Dedifferentiated amniotic fluid mesenchymal stem cell (primary cell): ENCODE measurements at regions not wholly inside any gene's neighbourhood (a gene's known extent, or its start where the extent isn't known, plus 50 kb on each side); places are given as distances from the start of the nearest gene placed in this dataset.

Experiments
- DNase-seq: peaks from one replicate; pipeline ENCODE4 v3.0.0-alpha.2; 2016; ENCODE audit errors: extremely low spot score

DNA sequence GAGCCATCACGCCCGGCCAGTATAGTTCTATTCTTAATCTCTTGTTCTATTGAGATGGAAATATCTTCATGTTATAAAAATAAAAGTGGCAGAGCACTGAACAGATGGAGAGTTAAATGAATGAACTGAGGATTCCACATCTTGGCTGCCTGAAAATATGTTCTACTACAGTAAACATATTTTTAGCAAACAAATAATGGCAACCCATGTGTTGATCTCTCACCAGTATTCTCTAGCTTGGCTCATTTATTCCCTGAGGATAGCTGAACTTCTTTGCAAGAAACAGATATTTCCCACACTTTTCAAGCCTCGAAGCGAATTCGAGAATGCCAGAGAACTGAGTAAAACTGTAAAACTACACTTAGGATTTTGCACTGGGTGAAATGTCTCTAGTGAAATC is 58.9 kb downstream of the DIRAS3 start:
- no peak for DNase-seq

GRCh38 chr1:67988066-67988465 is 62.4 kb downstream of the DIRAS3 start:
- no peak for DNase-seq

- no peak for DNase-seq
Observed at GRCh38 chr1:67987046-67987799, 63.2 kb downstream of the DIRAS3 start.

GRCh38 chr1:67983867-67984266 is 66.6 kb downstream of the DIRAS3 start:
- no peak for DNase-seq

- no peak for DNase-seq
Observed at GRCh38 chr1:67980028-67980427, 70.4 kb downstream of the DIRAS3 start.

- no peak for DNase-seq
Observed at GRCh38 chr1:67979532-67979931, 70.9 kb downstream of the DIRAS3 start.

DNA sequence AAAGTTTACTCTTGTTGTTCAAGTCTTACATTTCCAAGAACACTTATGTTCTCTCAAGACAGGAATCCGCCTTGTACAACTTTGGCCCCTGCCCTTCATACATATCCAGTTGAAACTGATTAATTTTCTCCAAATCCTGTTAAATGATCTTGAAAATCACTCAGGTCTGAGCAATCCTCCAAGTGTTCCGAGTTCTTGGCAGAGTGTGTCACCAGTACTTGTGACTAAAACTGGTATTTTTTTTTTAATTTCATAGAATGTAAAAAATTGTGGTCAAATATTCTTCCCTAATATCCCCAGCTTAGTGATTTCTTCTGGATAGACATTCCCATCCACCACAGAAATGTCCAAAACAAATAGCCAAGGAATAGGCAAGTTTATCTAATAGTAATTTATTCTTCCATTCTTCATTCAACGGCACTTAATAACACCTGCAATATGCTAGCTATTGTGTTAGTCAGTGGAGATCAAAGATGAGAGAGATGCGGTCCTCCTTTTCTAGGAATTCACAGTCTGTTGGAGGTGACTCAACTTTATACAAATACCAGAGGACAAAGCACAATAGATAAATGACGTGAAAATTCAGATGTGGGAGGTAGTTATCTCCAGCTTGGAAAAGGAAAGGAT is 71.4 kb downstream of the DIRAS3 start:
- DNase-seq: peak; percentile 24

DNA sequence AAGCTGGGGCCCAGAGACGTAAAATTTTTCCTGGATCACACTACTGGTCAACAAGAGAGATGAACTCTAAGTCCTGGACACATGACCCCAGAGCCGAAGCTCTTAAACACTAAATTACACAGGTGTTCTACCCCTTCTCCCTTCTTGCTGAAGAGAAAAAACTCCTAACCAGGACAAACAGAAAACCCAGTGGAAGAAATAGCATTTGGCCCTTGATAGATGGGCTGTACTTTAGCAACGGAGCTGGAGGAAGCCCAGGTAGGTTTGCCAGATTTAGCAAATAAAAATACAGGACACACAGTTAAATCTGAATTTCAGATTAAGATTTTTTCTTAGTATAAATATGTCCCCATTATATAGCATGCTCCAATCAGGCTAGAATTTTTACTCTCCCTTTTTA is 72.7 kb downstream of the DIRAS3 start:
- no peak for DNase-seq

DNA sequence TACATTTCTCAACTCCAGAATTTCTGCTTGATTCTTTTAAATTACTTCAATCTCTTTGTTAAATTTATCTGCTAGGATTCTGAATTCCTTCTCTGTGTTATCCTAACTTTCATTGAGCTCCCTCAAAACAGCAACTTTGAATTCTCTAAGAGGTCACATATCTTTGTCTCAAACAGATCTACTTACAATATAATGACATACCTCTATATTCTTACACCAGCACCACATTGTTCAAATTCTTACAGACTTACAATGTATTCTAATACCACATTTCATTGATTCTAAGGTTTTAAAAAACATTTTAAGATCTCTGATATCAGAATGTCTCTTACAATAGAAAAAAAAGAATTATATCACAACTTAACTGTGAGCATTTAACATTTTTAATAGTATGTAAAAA is 77.4 kb downstream of the DIRAS3 start:
- DNase-seq: no peak

DNA sequence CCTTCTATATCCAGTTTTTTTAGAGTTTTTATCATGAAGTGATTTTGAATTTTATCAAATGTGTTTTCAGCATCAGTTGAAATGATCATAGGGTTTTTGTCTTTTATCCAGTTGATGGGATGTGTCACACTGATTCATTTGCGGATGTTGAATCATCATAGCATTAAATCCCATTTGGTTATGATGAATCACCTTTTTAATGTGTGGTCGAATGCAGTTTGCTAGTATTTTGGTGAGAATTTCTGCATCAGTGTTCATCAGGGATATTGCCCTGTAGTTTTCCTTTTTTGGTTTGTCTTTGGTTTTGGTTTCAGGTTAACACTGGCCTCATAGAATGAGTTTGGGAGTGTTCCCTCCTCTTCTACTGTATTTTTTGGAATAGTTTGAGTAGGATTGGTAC is 80.3 kb downstream of the DIRAS3 start:
- peak; percentile 46 for DNase-seq

GRCh38 chr1:67969446-67969845 is 81.0 kb downstream of the DIRAS3 start:
- DNase-seq: no peak

- DNase-seq: no peak
Observed at GRCh38 chr1:67966666-67967009, 83.8 kb downstream of the DIRAS3 start.

DNA sequence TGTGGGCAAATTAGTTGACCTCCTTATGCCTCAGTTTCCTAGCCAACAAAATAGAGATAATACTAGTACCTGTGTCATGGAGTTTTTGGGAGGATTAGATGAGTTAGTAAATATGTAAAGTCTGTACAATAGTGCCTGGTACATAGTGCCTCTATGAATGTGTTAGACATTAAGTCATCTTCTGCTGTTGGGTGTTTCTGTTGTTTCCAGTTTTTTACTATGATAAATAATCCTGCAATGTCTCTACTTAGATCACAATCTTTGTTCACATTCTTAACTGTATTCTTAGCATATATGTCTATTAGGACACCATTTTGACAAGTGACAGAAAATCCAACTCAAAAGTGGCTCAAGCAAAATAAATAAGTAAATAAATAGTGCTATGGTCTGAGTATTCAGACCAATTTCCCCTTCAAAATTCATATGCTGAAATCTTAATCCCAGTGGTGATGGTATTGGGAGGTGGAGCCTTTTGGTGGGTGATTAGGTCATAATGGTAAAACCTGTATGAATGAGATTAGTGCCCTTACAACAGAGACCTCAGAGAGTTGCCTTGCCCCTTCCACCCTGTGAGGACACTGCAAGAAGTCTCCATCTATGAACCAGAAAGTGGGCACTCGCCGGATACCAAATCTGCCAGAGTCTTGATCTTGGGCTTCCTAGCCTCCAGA is 84.3 kb downstream of the DIRAS3 start:
- no peak for DNase-seq

GRCh38 chr1:67963263-67963662 is 87.2 kb downstream of the DIRAS3 start:
- DNase-seq: no peak

DNA sequence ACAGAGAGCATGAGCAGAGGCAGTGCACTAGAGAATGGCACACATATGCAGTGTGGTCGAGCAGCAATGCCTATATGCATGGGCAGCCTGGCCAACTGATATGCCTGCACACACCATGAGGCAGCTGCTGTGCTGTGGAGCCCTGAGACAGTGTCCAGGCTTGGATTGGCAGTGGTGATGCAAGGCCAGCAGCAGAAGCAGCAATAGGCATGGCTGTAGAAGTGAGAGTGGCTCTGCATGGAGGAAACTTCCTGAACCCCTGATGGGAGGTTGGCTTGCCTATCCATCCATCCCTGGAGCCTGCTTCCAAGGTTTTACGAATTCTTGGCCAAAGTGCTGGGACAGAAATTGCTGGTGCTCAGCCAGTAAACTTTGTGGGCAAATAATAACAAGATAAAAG is 89.7 kb downstream of the DIRAS3 start:
- no peak for DNase-seq

- no peak for DNase-seq
Observed at GRCh38 chr1:67958472-67958871, 92.0 kb downstream of the DIRAS3 start.

- peak; percentile 42 for DNase-seq
Observed at GRCh38 chr1:67957066-67957465, 93.4 kb downstream of the DIRAS3 start.

DNA sequence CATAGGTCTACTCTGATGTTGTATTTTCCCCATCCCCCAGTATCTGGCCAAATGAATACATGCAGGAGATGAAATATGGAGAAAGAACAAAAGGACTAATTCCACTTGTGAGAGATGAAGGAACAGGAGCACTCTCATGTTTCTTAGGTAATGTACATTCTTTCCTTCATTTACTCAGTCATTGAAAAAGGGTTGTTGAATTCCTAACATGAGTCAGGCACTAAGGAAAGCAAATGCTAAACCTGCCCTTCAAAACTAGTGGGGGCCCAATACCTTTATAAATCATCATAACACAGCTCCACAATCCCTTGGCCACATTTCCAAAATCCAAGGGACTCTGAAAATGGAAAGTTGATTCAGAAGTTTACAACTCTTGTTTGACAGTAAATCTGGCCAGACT is 94.3 kb downstream of the DIRAS3 start:
- DNase-seq: no peak

DNA sequence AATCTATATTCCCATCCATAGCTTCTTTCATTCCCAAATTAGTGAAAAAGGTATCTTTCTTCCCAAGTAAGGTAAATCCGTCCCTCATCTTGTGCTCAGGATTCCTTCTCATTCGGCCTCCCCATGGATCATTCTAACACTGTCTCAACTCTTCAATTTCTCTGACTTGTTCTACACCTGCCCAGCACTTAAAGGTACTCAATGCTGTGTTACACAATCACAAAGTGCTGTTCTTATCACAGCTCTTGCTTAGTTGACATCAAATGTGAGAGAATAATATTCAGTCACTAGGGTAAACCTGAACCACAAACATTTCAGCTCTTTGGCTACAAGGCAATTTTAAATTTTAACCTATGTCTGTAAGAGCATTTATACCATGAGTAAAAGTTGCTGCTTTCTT is 94.8 kb downstream of the DIRAS3 start:
- DNase-seq: no peak

DNA sequence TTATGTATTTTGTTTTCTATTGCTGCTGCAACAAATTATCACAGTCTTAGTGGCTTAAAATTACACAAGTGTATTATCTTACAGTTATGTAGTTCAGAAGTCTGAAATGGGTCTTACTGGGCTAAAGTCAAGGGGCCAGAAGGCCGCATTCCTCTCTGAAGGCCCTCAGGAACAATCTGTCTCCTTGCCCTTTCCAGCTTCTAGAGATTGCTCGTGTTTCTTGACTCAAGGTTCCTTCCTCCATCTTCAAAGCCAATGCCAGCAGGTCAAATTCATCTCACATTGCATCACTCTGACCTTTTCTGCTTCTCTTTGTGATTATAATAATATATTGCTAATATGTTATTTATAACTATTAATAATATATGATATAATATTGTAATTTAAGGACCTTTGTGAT is 97.1 kb downstream of the DIRAS3 start:
- no peak for DNase-seq

GRCh38 chr1:67952071-67952470 is 98.4 kb downstream of the DIRAS3 start:
- no peak for DNase-seq

- DNase-seq: no peak
Observed at GRCh38 chr1:67951014-67951413, 99.4 kb downstream of the DIRAS3 start.
